ENCODE measurements at regions not wholly inside any gene's neighbourhood (a gene's known extent, or its start where the extent isn't known, plus 50 kb on each side); places are given as distances from the start of the nearest gene placed in this dataset.

GRCh38 chr7:155173905-155174304, 103.8 kb downstream of the HTR5A start:
- no peak for TF ChIP-seq CTCF (IDR thresholded peaks at IDR 0.05)
- TF ChIP-seq EP300 (IDR thresholded peaks at IDR 0.05): no peak
